Uterus (tissue), 2 donors: ENCODE measurements at regions not wholly inside any gene's neighbourhood (a gene's known extent, or its start where the extent isn't known, plus 50 kb on each side); places are given as distances from the start of the nearest gene placed in this dataset.

Experiments used
- POLR2A ChIP-seq, 2 donors: fragments of 450-650 bp; IDR thresholded peaks; one replicate each; pipeline ENCODE4 v1.6.1; 2016; ENCODE audit warnings: antibody characterized with exemption in 2 of 2, mild to moderate bottlenecking in 1 of 2, moderate library complexity in 1 of 2
- TF ChIP-seq, protein P1 (sequence below), 4 experiments: fragments of 200-600 bp in 2 of 4; fragments of 450-650 bp in 2 of 4; sonication (generic) in 2 of 4; IDR thresholded peaks; one replicate each; pipeline ENCODE4 v1.5.1; 2016 to 2019; ENCODE audit warnings: antibody characterized with exemption in 4 of 4, mild to moderate bottlenecking in 2 of 4, moderate library complexity in 1 of 4

- TF ChIP-seq, protein P1, sequence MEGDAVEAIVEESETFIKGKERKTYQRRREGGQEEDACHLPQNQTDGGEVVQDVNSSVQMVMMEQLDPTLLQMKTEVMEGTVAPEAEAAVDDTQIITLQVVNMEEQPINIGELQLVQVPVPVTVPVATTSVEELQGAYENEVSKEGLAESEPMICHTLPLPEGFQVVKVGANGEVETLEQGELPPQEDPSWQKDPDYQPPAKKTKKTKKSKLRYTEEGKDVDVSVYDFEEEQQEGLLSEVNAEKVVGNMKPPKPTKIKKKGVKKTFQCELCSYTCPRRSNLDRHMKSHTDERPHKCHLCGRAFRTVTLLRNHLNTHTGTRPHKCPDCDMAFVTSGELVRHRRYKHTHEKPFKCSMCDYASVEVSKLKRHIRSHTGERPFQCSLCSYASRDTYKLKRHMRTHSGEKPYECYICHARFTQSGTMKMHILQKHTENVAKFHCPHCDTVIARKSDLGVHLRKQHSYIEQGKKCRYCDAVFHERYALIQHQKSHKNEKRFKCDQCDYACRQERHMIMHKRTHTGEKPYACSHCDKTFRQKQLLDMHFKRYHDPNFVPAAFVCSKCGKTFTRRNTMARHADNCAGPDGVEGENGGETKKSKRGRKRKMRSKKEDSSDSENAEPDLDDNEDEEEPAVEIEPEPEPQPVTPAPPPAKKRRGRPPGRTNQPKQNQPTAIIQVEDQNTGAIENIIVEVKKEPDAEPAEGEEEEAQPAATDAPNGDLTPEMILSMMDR (IDR thresholded peaks at IDR 0.05), result no peak
- no peak for TF ChIP-seq POLR2A (IDR thresholded peaks at IDR 0.05)
These were observed 613.9 kb upstream of the CELF2 start for GRCh38 chr10:10403762-10404161.
